ENCODE measurements at regions not wholly inside any gene's neighbourhood (a gene's known extent, or its start where the extent isn't known, plus 50 kb on each side); places are given as distances from the start of the nearest gene placed in this dataset.

DNA sequence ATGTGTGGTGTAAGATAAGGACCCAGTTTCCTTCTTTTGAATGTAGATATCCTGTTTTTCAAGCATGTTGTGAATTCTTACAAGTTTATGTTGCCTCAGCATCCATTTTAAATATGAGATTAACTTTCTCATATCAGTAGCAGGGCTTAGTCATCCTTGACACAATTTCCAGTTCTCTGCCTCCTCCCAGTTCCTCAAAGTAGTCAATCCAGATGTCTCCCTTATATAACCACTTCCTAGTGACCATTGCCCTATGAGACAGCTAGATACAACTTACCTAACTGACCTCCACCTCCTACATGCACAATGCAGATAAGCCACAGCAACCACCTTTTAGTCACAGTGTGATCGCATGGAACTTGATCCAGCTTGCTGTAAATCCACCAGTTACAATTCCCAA, 269.2 kb upstream of the ZNF521 start:
- TF ChIP-seq, protein P1, sequence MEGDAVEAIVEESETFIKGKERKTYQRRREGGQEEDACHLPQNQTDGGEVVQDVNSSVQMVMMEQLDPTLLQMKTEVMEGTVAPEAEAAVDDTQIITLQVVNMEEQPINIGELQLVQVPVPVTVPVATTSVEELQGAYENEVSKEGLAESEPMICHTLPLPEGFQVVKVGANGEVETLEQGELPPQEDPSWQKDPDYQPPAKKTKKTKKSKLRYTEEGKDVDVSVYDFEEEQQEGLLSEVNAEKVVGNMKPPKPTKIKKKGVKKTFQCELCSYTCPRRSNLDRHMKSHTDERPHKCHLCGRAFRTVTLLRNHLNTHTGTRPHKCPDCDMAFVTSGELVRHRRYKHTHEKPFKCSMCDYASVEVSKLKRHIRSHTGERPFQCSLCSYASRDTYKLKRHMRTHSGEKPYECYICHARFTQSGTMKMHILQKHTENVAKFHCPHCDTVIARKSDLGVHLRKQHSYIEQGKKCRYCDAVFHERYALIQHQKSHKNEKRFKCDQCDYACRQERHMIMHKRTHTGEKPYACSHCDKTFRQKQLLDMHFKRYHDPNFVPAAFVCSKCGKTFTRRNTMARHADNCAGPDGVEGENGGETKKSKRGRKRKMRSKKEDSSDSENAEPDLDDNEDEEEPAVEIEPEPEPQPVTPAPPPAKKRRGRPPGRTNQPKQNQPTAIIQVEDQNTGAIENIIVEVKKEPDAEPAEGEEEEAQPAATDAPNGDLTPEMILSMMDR (conservative IDR thresholded peaks at IDR 0.05), result no peak
- TF ChIP-seq EZH2 (IDR thresholded peaks at IDR 0.05; ENCODE audit: low read depth), result no peak

All from PC-9 (cell line).